DND-41 (cell line): ENCODE measurements at regions not wholly inside any gene's neighbourhood (a gene's known extent, or its start where the extent isn't known, plus 50 kb on each side); places are given as distances from the start of the nearest gene placed in this dataset.

Experiments
- CTCF ChIP-seq: IDR thresholded peaks from 2 replicates; pipeline ENCODE4 v1.5.1; 2012; ENCODE audit warnings: borderline replicate concordance, low read length, moderate library complexity, mild to moderate bottlenecking; ENCODE audit not compliant: poor library complexity, severe bottlenecking; ENCODE audit errors: extremely low read depth
- EZH2 ChIP-seq: IDR thresholded peaks from 3 replicates; pipeline ENCODE4 v1.6.1; 2012; ENCODE audit warnings: borderline replicate concordance, low read depth, mild to moderate bottlenecking, moderate library complexity, low read length, inconsistent platforms; ENCODE audit not compliant: severe bottlenecking

- TF ChIP-seq CTCF (no peak), EZH2 (no peak)
These were observed 145.1 kb upstream of the ADAMTS16 start for GRCh38 chr5:4995014-4995413.
